Stimulated activated memory B cell treated with anti-CD40 and anti-IgM and Interleukin-4, amounts not matched to agents 10 μg/mL and 1 μg/mL and 100 μg/mL, for 72 hours (primary cell): ENCODE measurements at regions not wholly inside any gene's neighbourhood (a gene's known extent, or its start where the extent isn't known, plus 50 kb on each side); places are given as distances from the start of the nearest gene placed in this dataset.
A peak's percentile ranks its signal among the peaks of the same experiment; 100 is the strongest.
"Not testable (repeated sequence)": the region's sequence is repeated elsewhere in the genome, so short reads cannot be mapped to it uniquely, and the experiment has no call there.

Experiments
- ATAC-seq: fragments of 150-1000 bp; cut with Tn5 transposase; 2 replicates; pipeline ENCODE4 v1.10.0; 2021
- H3K27ac Mint-ChIP-seq: one replicate; pipeline ENCODE4 v1.8.0; 2022; ENCODE audit warnings: mild to moderate bottlenecking, mixed read lengths
- H3K27me3 Mint-ChIP-seq: one replicate; pipeline ENCODE4 v1.8.0; 2022; ENCODE audit warnings: mixed read lengths
- H3K36me3 Mint-ChIP-seq: one replicate; pipeline ENCODE4 v1.8.0; 2022; ENCODE audit warnings: mixed read lengths
- H3K4me1 Mint-ChIP-seq: one replicate; pipeline ENCODE4 v1.8.0; 2022; ENCODE audit warnings: mixed read lengths
- H3K4me3 Mint-ChIP-seq: one replicate; pipeline ENCODE4 v1.8.0; 2022; ENCODE audit warnings: mild to moderate bottlenecking, moderate library complexity, mixed read lengths
- H3K9me3 Mint-ChIP-seq: one replicate; pipeline ENCODE4 v1.8.0; 2022; ENCODE audit warnings: mixed read lengths

- peaks cover 6% of the 10 kb centered on the region for H3K4me1 Mint-ChIP-seq
- H3K27me3 Mint-ChIP-seq: peaks cover 69% of the 10 kb centered on the region
- ATAC-seq: no peak
- H3K27ac Mint-ChIP-seq: no peak overlapping the region
- no peaks in the 10 kb centered on the region for H3K36me3 Mint-ChIP-seq
- H3K4me3 Mint-ChIP-seq: no peak overlapping the region
- H3K9me3 Mint-ChIP-seq: no peaks in the 10 kb centered on the region
Observed at GRCh38 chr10:100628061-100628460, 92.3 kb downstream of the HIF1AN start.

DNA sequence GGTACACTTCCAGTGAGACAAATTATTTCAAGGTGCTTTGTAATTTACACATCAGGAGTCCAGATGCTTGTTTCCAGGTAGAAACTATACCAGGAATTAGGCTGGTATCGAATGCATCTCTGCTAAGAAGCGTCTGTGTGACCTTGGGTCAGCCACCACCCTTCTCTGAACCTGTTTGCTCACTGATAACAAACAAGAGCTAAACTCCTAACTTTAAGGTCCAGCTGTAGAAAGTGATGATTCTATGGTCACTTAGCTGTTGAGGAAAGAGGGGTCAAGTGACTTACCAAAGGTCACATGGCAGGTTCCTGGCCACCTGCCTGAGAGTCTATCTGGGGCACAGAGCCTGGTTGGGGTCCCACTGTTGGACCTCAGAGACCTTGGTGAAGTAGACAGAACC is 95.4 kb downstream of the HIF1AN start:
- Mint-ChIP-seq H3K36me3 (no peaks in the 10 kb centered on the region), H3K27me3 (peaks cover 79% of the 10 kb centered on the region), H3K4me3 (no peak overlapping the region), H3K4me1 (peaks cover 6% of the 10 kb centered on the region), H3K9me3 (no peaks in the 10 kb centered on the region), H3K27ac (no peak overlapping the region)
- ATAC-seq: no peak

GRCh38 chr10:100632027-100632426 is 96.3 kb downstream of the HIF1AN start:
- Mint-ChIP-seq H3K4me1 (peaks cover 6% of the 10 kb centered on the region), H3K27ac (no peak overlapping the region), H3K36me3 (no peaks in the 10 kb centered on the region), H3K4me3 (no peak overlapping the region), H3K27me3 (peaks cover 80% of the 10 kb centered on the region), H3K9me3 (no peaks in the 10 kb centered on the region)
- ATAC-seq: no peak

- H3K36me3 Mint-ChIP-seq: no peaks in the 10 kb centered on the region
- H3K27ac Mint-ChIP-seq: no peak overlapping the region
- peaks cover 11% of the 10 kb centered on the region for H3K4me1 Mint-ChIP-seq
- no peaks in the 10 kb centered on the region for H3K9me3 Mint-ChIP-seq
- peaks cover 76% of the 10 kb centered on the region for H3K27me3 Mint-ChIP-seq
- no peak for ATAC-seq
- no peak overlapping the region for H3K4me3 Mint-ChIP-seq
Observed at GRCh38 chr10:100634034-100634433, 98.3 kb downstream of the HIF1AN start.

DNA sequence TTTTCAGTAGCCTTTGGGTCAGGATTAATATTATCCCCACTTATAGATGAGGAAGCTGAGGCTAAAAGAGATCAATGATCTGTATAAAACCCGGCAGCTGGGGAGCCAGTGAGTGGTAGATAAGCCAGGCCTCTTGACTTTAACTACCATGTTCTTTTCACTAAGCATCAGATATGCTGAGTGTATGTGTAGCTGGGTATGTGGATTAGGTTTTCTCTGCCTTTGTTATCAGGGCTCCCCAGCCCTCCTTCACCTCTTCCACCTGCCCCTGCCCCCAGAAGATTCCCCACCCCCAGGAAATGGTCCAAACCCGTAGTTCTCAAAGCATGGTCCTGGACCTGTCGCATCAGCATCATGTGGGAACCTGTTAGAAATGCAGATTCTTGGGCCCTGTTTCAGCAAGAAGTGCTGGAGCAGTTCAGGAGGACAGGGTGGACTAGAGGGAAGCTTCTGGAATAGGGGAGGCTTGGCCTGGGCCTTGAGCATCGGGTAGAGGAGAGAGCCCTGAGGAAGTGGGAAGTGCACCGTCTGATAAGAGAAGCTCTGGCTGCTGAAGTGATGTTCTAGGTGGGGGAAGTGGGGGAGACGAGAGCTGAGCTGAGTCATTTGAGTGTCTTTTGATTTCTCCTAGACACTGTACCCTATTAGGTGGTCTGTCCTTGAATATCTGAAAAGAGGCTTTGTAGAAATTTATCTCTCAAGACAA is 101.3 kb downstream of the HIF1AN start:
- Mint-ChIP-seq H3K9me3 (peaks cover 3% of the 10 kb centered on the region), H3K36me3 (no peaks in the 10 kb centered on the region), H3K27ac (no peak overlapping the region), H3K4me3 (no peak overlapping the region), H3K4me1 (peaks cover 8% of the 10 kb centered on the region), H3K27me3 (peaks cover 79% of the 10 kb centered on the region)
- no peak for ATAC-seq

DNA sequence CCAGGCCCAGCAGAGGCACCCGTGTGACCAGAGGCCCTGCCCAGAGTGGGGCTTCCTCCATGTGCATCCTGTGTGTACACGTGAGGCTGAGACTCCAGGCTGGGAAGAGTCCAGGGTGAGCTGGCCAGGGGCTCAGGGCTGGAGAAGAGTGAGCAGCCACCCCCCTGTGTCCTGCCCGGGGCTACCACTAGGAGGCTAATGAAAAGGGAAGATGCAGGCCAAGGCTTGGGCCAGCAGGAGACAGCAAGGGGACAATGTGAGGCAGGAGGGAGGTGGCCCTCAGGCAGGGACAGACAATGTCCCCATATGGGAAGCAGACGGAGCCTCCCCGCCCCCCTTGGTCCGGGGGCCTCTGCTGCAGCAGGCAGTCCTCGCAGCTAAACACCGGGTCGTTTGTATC is 102.0 kb downstream of the HIF1AN start:
- peak; percentile 31 for ATAC-seq
- peaks cover 4% of the 10 kb centered on the region for H3K4me1 Mint-ChIP-seq
- H3K27me3 Mint-ChIP-seq: peaks cover 82% of the 10 kb centered on the region
- no peak overlapping the region for H3K4me3 Mint-ChIP-seq
- H3K36me3 Mint-ChIP-seq: no peaks in the 10 kb centered on the region
- no peak overlapping the region for H3K27ac Mint-ChIP-seq
- peaks cover 3% of the 10 kb centered on the region for H3K9me3 Mint-ChIP-seq

DNA sequence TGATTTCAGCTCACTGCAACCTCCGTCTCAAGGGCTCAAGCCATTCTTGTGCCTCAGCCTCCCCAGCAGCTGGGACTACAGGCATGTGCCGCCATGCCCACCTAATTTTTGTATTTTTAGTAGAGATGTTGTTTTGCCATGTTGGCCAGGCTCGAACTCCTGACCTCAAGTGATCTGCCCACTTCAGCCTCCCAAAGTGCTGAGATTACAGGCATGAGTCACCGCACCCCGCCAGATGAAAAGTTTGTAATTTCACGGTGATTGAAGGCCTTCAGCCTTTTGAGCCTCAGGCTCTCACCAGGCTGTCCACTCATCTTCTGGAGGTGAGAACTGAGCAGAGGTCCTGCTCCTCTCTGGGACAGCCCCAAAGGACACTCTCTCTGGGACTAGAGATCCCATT is 103.2 kb downstream of the HIF1AN start:
- peaks cover 80% of the 10 kb centered on the region for H3K27me3 Mint-ChIP-seq
- ATAC-seq: not testable (repeated sequence)

GRCh38 chr10:100642295-100642994 is 102.9 kb upstream of the PAX2 start:
- H3K27me3 Mint-ChIP-seq: peaks cover 76% of the 10 kb centered on the region
- H3K27ac Mint-ChIP-seq: no peak overlapping the region
- H3K4me3 Mint-ChIP-seq: no peak overlapping the region
- peaks cover 3% of the 10 kb centered on the region for H3K9me3 Mint-ChIP-seq
- no peak for ATAC-seq
- peaks cover 17% of the 10 kb centered on the region for H3K4me1 Mint-ChIP-seq
- H3K36me3 Mint-ChIP-seq: no peaks in the 10 kb centered on the region

More for the DNA sequence above, 103.2 kb downstream of the HIF1AN start:
- H3K9me3 Mint-ChIP-seq, H3K27ac Mint-ChIP-seq, H3K4me3 Mint-ChIP-seq, H3K4me1 Mint-ChIP-seq, H3K36me3 Mint-ChIP-seq: not testable (repeated sequence)

GRCh38 chr10:100645091-100645490 is 100.3 kb upstream of the PAX2 start:
- Mint-ChIP-seq H3K4me3 (no peak overlapping the region), H3K9me3 (peaks cover 3% of the 10 kb centered on the region), H3K27ac (no peak overlapping the region), H3K27me3 (peaks cover 74% of the 10 kb centered on the region), H3K4me1 (peaks cover 13% of the 10 kb centered on the region), H3K36me3 (no peaks in the 10 kb centered on the region)
- ATAC-seq: no peak

- Mint-ChIP-seq H3K36me3 (no peaks in the 10 kb centered on the region), H3K27me3 (peaks cover 69% of the 10 kb centered on the region), H3K4me1 (peaks cover 13% of the 10 kb centered on the region), H3K4me3 (no peak overlapping the region), H3K27ac (no peak overlapping the region), H3K9me3 (peaks cover 3% of the 10 kb centered on the region)
- no peak for ATAC-seq
Observed at GRCh38 chr10:100645613-100646392, 99.6 kb upstream of the PAX2 start.

DNA sequence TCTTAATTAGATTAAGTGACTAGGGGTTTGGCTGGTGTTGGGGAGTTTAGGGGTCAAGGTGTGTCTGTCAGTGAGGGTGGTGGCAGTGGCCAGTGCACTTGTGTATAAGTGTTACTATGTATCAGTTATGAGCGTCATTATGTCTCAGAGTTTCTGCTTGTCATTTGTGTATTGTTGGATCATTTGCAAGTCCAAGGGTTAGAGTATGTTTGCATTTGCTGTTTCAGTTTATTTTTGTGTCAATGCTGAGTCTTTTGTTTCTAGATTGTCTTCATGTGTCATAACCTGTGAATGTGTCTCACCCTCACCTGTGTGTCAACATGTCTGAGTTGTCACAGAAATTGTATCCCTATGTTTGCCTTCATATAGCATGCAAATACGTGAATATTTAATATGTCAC is 97.5 kb upstream of the PAX2 start:
- Mint-ChIP-seq H3K27me3 (peaks cover 62% of the 10 kb centered on the region), H3K4me3 (no peak overlapping the region), H3K36me3 (no peaks in the 10 kb centered on the region), H3K27ac (no peak overlapping the region), H3K4me1 (peaks cover 13% of the 10 kb centered on the region), H3K9me3 (peaks cover 3% of the 10 kb centered on the region)
- ATAC-seq: no peak

DNA sequence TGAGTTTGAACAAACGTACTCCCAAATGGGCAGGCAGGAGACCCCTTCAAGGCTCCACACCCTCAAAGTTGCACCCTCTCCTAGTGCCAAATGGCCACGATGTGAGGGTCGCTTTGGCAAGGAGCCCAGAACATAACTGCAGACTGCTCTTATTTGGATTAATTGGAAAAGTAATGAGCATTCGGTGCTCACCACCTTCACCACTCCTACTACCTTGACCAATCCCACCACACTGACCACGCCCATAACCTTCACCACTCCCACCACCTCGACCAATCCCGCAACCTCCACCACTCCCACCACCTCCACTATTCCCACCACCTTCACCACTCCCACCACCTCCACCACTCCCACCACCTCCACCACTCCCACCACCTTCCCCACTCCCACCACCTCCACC is 94.7 kb upstream of the PAX2 start:
- Mint-ChIP-seq H3K9me3 (peaks cover 3% of the 10 kb centered on the region), H3K4me3 (no peak overlapping the region), H3K4me1 (peaks cover 35% of the 10 kb centered on the region), H3K27me3 (peaks cover 79% of the 10 kb centered on the region), H3K27ac (no peak overlapping the region), H3K36me3 (no peaks in the 10 kb centered on the region)
- no peak for ATAC-seq

GRCh38 chr10:100651099-100651498 is 94.3 kb upstream of the PAX2 start:
- not testable (repeated sequence) for H3K27ac Mint-ChIP-seq, H3K4me3 Mint-ChIP-seq, H3K36me3 Mint-ChIP-seq, H3K9me3 Mint-ChIP-seq, ATAC-seq
- Mint-ChIP-seq H3K27me3 (peaks cover 79% of the 10 kb centered on the region), H3K4me1 (peaks cover 35% of the 10 kb centered on the region)

- Mint-ChIP-seq H3K4me1 (peaks cover 30% of the 10 kb centered on the region), H3K36me3 (no peaks in the 10 kb centered on the region), H3K4me3 (no peak overlapping the region), H3K27ac (no peak overlapping the region), H3K27me3 (peaks cover 75% of the 10 kb centered on the region), H3K9me3 (peaks cover 5% of the 10 kb centered on the region)
- no peak for ATAC-seq
Observed at GRCh38 chr10:100651916-100652315, 93.5 kb upstream of the PAX2 start.

DNA sequence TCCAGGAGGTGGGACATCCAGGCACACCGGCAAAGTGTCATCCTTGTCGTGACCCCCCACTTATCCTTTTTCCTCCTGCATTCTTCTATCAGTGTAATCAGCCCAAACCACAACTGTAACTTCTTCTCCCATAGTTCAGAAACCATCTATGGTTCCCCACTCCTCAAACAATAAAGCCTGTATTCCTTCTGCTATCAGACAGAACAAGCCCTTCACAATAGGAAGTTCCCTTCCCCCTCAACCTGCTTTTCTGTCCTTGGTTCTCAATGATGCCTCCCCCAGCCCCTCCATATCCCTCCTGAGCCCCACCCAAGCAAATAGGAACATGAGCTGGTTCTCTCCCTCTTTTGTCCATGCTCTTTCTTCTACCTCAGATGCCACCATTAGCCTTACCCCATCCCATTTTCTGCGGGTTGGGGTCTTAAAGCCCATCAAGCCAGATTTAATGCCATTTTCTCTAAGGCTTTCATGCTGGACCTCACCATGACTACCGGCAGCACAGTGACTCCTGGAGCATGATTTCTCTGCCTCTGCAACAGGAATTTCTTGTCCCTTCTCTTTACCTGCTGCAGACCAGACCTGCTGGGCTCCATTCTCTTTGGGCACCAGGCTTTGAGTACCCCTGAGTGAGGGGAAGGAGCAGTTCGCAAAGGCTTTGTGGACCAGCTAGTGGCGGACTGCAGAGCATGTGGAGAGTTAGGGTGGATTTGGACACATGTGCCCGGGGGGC is 92.8 kb upstream of the PAX2 start:
- no peak for ATAC-seq
- H3K4me1 Mint-ChIP-seq: peaks cover 30% of the 10 kb centered on the region
- H3K36me3 Mint-ChIP-seq: no peaks in the 10 kb centered on the region
- peaks cover 5% of the 10 kb centered on the region for H3K9me3 Mint-ChIP-seq
- no peak overlapping the region for H3K27ac Mint-ChIP-seq
- H3K4me3 Mint-ChIP-seq: no peak overlapping the region
- H3K27me3 Mint-ChIP-seq: peaks cover 75% of the 10 kb centered on the region
